HCT116 (cell line): ENCODE measurements at regions not wholly inside any gene's neighbourhood (a gene's known extent, or its start where the extent isn't known, plus 50 kb on each side); places are given as distances from the start of the nearest gene placed in this dataset.

Experiments used
- ATAC-seq: fragments of 200-7000 bp; cut with Tn5 transposase; 2 replicates; pipeline ENCODE4 v1.9.1; 2020; ENCODE audit warnings: mild to moderate bottlenecking, moderate library complexity
- BruUV-seq: library from RNA; stranded (reverse); fragments of 400-500 nt; replicated peaks from 2 replicates; lab custom pipeline; 2021; lab: Mats Ljungman, UMichigan
- CTCF ChIA-PET: fragments of 300-600 bp; sonication (Branson Sonifier 250); formaldehyde crosslinking; loops from one replicate; lab custom pipeline; 2021; ENCODE audit warnings: antibody characterized with exemption; lab: Charles Lee
- POLR2A ChIA-PET: fragments of 300-600, 350-600 bp; sonication (Branson Sonifier 250); formaldehyde crosslinking; loops from one replicate; lab custom pipeline; 2021; ENCODE audit warnings: antibody characterized with exemption; lab: Charles Lee
- RAD21 ChIA-PET, 2 experiments: fragments of 300-600 bp; sonication (Branson Sonifier 250); formaldehyde crosslinking; loops; one replicate each; lab custom pipeline; 2023; ENCODE audit warnings: low total read pairs in 2 of 2; ENCODE audit not compliant: uncharacterized antibody in 2 of 2, unreplicated experiment in 2 of 2, low non-redundant PET in 1 of 2; lab: Charles Lee
- DNase-seq: peaks from one replicate; pipeline ENCODE4 v3.0.0-alpha.2; 2010; ENCODE audit warnings: low read depth, low spot score
- H2AFZ ChIP-seq: fragments of 200-600 bp; shearing (Covaris generic), sonication (generic); 2 replicates; pipeline ENCODE4 v1.6.1; 2017; ENCODE audit warnings: low read depth, mixed run types, mixed read lengths, antibody characterized with exemption, low read length; ENCODE audit not compliant: poor library complexity, severe bottlenecking
- H3K27ac ChIP-seq: 2 replicates; pipeline ENCODE4 v1.5.1; 2012; ENCODE audit warnings: low read depth, low read length
- H3K27me3 ChIP-seq: fragments of 200-600 bp; sonication (generic); 2 replicates; pipeline ENCODE4 v1.6.1; 2016; ENCODE audit warnings: mixed run types, low read length, mixed read lengths; ENCODE audit not compliant: insufficient read depth
- H3K36me3 ChIP-seq, 2 experiments: fragments of 200-500 bp in 1 of 2; fragments of 200-600 bp in 1 of 2; sonication (Bioruptor generic) in 1 of 2; sonication (generic) in 1 of 2; 2 replicates each; pipeline versions ENCODE4 v1.5.1 to v1.6.1; 2014 to 2016; ENCODE audit warnings: low read length in 2 of 2, inconsistent platforms in 1 of 2, mixed read lengths in 1 of 2, mixed run types in 1 of 2; ENCODE audit not compliant: insufficient read depth in 2 of 2, control insufficient read depth in 1 of 2
- H3K4me1 ChIP-seq, 2 experiments: fragments of 200-600 bp in 1 of 2; sonication (generic) in 1 of 2; 2 replicates each; pipeline versions ENCODE4 v1.5.1 to v1.6.1; 2012 to 2017; ENCODE audit warnings: low read length in 2 of 2, inconsistent platforms in 1 of 2, mild to moderate bottlenecking in 1 of 2, mixed read lengths in 1 of 2, mixed run types in 1 of 2, moderate library complexity in 1 of 2; ENCODE audit not compliant: insufficient read depth in 2 of 2, control insufficient read depth in 1 of 2
- H3K4me2 ChIP-seq: fragments of 200-600 bp; sonication (generic); 2 replicates; pipeline ENCODE4 v1.6.1; 2017; ENCODE audit warnings: mixed run types, low read length, mixed read lengths
- H3K4me3 ChIP-seq, 2 experiments: fragments of 200-600 bp in 1 of 2; sonication (generic) in 1 of 2; replicated peaks in 1 of 2; 2 replicates each; pipeline ENCODE4 v1.5.1; 2011 to 2016; ENCODE audit warnings: low read length in 2 of 2, control low read depth in 1 of 2, low read depth in 1 of 2, mild to moderate bottlenecking in 1 of 2, mixed read lengths in 1 of 2, mixed run types in 1 of 2
- H3K79me2 ChIP-seq: fragments of 200-600 bp; sonication (generic); 2 replicates; pipeline ENCODE4 v1.6.1; 2017; ENCODE audit warnings: mild to moderate bottlenecking, mixed run types, low read length, moderate library complexity, mixed read lengths; ENCODE audit not compliant: insufficient read depth
- H3K9ac ChIP-seq: fragments of 200-600 bp; sonication (generic); 2 replicates; pipeline ENCODE4 v1.6.1; 2016; ENCODE audit warnings: low read length, mixed read lengths
- H3K9me2 ChIP-seq: fragments of 200-600 bp; sonication (generic), shearing (Covaris generic); 2 replicates; pipeline ENCODE4 v1.6.1; 2017; ENCODE audit warnings: mixed run types, mild to moderate bottlenecking, moderate library complexity; ENCODE audit not compliant: insufficient read depth
- H3K9me3 ChIP-seq, 2 experiments: fragments of 200-500 bp in 1 of 2; fragments of 200-600 bp in 1 of 2; sonication (Bioruptor generic) in 1 of 2; sonication (generic) in 1 of 2; 2 replicates each; pipeline ENCODE4 v1.6.1; 2014 to 2017; ENCODE audit warnings: low read length in 2 of 2, mixed read lengths in 2 of 2, inconsistent platforms in 1 of 2, low read depth in 1 of 2, mild to moderate bottlenecking in 1 of 2, mixed run types in 1 of 2, moderate library complexity in 1 of 2; ENCODE audit not compliant: control insufficient read depth in 1 of 2, insufficient read depth in 1 of 2
- H4K20me1 ChIP-seq: fragments of 200-600 bp; sonication (generic), shearing (Covaris generic); 2 replicates; pipeline ENCODE4 v1.6.1; 2017; ENCODE audit warnings: mixed run types, mild to moderate bottlenecking, moderate library complexity; ENCODE audit not compliant: insufficient read depth
- ATF3 ChIP-seq: IDR thresholded peaks from 2 replicates; pipeline ENCODE4 v1.6.1; 2012
- CBX3 ChIP-seq: IDR thresholded peaks from 2 replicates; pipeline ENCODE4 v1.6.1; 2012; ENCODE audit warnings: low read depth
- CEBPB ChIP-seq: IDR thresholded peaks from 2 replicates; pipeline ENCODE4 v1.6.1; 2012; ENCODE audit warnings: low read depth
- CTCF ChIP-seq, 3 experiments: fragments of 200-600 bp in 1 of 3; sonication (generic) in 1 of 3; IDR thresholded peaks in 2 of 3; conservative IDR thresholded peaks in 1 of 3; 2 replicates each; pipeline ENCODE4 v1.5.1; 2012 to 2017; ENCODE audit warnings: low read depth in 2 of 3, low read length in 2 of 3, antibody characterized with exemption in 1 of 3, borderline replicate concordance in 1 of 3, control low read depth in 1 of 3, mild to moderate bottlenecking in 1 of 3, mixed read lengths in 1 of 3, mixed run types in 1 of 3, moderate library complexity in 1 of 3; ENCODE audit not compliant: insufficient read depth in 1 of 3
- EGR1 ChIP-seq: IDR thresholded peaks from 2 replicates; pipeline ENCODE4 v1.6.1; 2012; ENCODE audit warnings: low read depth
- EZH2 ChIP-seq: fragments of 200-600 bp; sonication (generic); IDR thresholded peaks from 2 replicates; pipeline ENCODE4 v1.6.1; 2017; ENCODE audit warnings: antibody characterized with exemption, mixed run types
- MAX ChIP-seq: IDR thresholded peaks from 2 replicates; pipeline ENCODE4 v1.6.1; 2012
- POLR2A ChIP-seq: IDR thresholded peaks from 2 replicates; pipeline ENCODE4 v1.7.0; 2011; ENCODE audit warnings: borderline replicate concordance; ENCODE audit not compliant: insufficient read depth, insufficient read length; ENCODE audit errors: extremely low read depth
- POLR2AphosphoS5 ChIP-seq: IDR thresholded peaks from 2 replicates; pipeline ENCODE4 v1.6.1; 2011; ENCODE audit warnings: mild to moderate bottlenecking, low read depth, low read length, moderate library complexity
- RAD21 ChIP-seq: IDR thresholded peaks from 2 replicates; pipeline ENCODE4 v1.6.1; 2012; ENCODE audit warnings: low read depth, mild to moderate bottlenecking
- SP1 ChIP-seq: IDR thresholded peaks from 2 replicates; pipeline ENCODE4 v1.6.1; 2012; ENCODE audit warnings: low read depth
- SRF ChIP-seq: IDR thresholded peaks from 2 replicates; pipeline ENCODE4 v1.6.1; 2012; ENCODE audit warnings: low read depth
- YY1 ChIP-seq: IDR thresholded peaks from 2 replicates; pipeline ENCODE4 v1.6.1; 2011; ENCODE audit warnings: low read length, low read depth, moderate library complexity, mild to moderate bottlenecking; ENCODE audit not compliant: insufficient replicate concordance; ENCODE audit errors: extremely low read depth
- ZBTB33 ChIP-seq: IDR thresholded peaks from 2 replicates; pipeline ENCODE4 v1.6.1; 2011; ENCODE audit warnings: mild to moderate bottlenecking, low read length, moderate library complexity; ENCODE audit not compliant: insufficient replicate concordance; ENCODE audit errors: extremely low read depth
- ZNF274 ChIP-seq: fragments of 200-500 bp; sonication (Bioruptor generic); IDR thresholded peaks from 2 replicates; pipeline ENCODE4 v1.6.1; 2014; ENCODE audit warnings: mild to moderate bottlenecking, low read depth, low read length, inconsistent platforms
- intact Hi-C: fragments of 100-400 bp; cut with micrococcal nuclease; formaldehyde crosslinking; loops from 2 replicates; pipeline ENCODE4 v1.10.0; 2022

- no peak for TF ChIP-seq CTCF (IDR thresholded peaks at IDR 0.05 in 2 of 3, conservative IDR thresholded peaks at IDR 0.05 in 1 of 3; ENCODE audit: borderline replicate concordance in 1 of 3, insufficient read depth in 1 of 3, low read depth in 2 of 3, low read length in 2 of 3)
These were observed 886.2 kb downstream of the LTN1 start (continued) for GRCh38 chr21:28106370-28106890.

- no peak overlapping the region for H2AFZ ChIP-seq
- H3K27ac ChIP-seq = no peak overlapping the region
- no peaks in the 10 kb centered on the region for H4K20me1 ChIP-seq
- H3K36me3 ChIP-seq = no peaks in the 10 kb centered on the region
- ChIA-PET RAD21 (no interaction called here), CTCF (no interaction called here), POLR2A (no interaction called here)
- H3K9me3 ChIP-seq = peaks cover 7 to 33% of the 10 kb centered on the region in 2 experiments; a peak in 2 of 4 replicates
- BruUV-seq = no TSS peak
- DNase-seq (no peak), ATAC-seq (no peak)
- no peak overlapping the region for H3K4me3 ChIP-seq
- no peak overlapping the region for H3K4me2 ChIP-seq
- no peaks in the 10 kb centered on the region for H3K9me2 ChIP-seq
- intact Hi-C loops = no loop called here
- H3K4me1 ChIP-seq = no peaks in the 10 kb centered on the region
- TF ChIP-seq YY1 = no peak
- no peak for TF ChIP-seq ZBTB33
- no peak for TF ChIP-seq SRF
- TF ChIP-seq POLR2AphosphoS5 = no peak
- no peak for TF ChIP-seq POLR2A
- no peak for TF ChIP-seq RAD21
- TF ChIP-seq CBX3 = no peak
- no peak for TF ChIP-seq ATF3
- TF ChIP-seq EGR1 = no peak
- no peak for TF ChIP-seq ZNF274
- no peak for TF ChIP-seq CEBPB
- no peak for TF ChIP-seq MAX
- TF ChIP-seq SP1 = no peak
- TF ChIP-seq EZH2 = no peak
- TF ChIP-seq CTCF (IDR thresholded peaks at IDR 0.05 in 2 of 3, conservative IDR thresholded peaks at IDR 0.05 in 1 of 3; ENCODE audit: borderline replicate concordance in 1 of 3, insufficient read depth in 1 of 3, low read depth in 2 of 3, low read length in 2 of 3) = no peak
- H3K79me2 ChIP-seq = no peaks in the 10 kb centered on the region
- H3K9ac ChIP-seq = no peak overlapping the region
- H3K27me3 ChIP-seq = no peaks in the 10 kb centered on the region
These were observed 888.3 kb downstream of the LTN1 start for GRCh38 chr21:28104346-28104745.
